BE2C (cell line): ENCODE measurements at regions not wholly inside any gene's neighbourhood (a gene's known extent, or its start where the extent isn't known, plus 50 kb on each side); places are given as distances from the start of the nearest gene placed in this dataset.
"Not testable (repeated sequence)": the region's sequence is repeated elsewhere in the genome, so short reads cannot be mapped to it uniquely, and the experiment has no call there.

ENCODE experiments used
- DNase-seq: peaks from one replicate; pipeline ENCODE4 v3.0.0-alpha.2; 2020
- H3K27me3 ChIP-seq: fragments of 250-450 bp; sonication (Bioruptor Pico); 2 replicates; pipeline ENCODE4 v1.5.1; 2020; ENCODE audit warnings: mild to moderate bottlenecking
- H3K36me3 ChIP-seq: fragments of 250-450 bp; sonication (Bioruptor Pico); 2 replicates; pipeline ENCODE4 v1.5.1; 2020; ENCODE audit warnings: mild to moderate bottlenecking
- H3K4me1 ChIP-seq: fragments of 250-450 bp; sonication (Bioruptor Pico); 2 replicates; pipeline ENCODE4 v1.5.1; 2020
- H3K4me3 ChIP-seq: 2 replicates; pipeline ENCODE4 v1.5.1; 2011; ENCODE audit warnings: low read depth, low read length
- H3K9me3 ChIP-seq: fragments of 250-450 bp; sonication (Bioruptor Pico); 2 replicates; pipeline ENCODE4 v1.5.1; 2020
- CTCF ChIP-seq: IDR thresholded peaks from 2 replicates; pipeline ENCODE4 v1.5.1; 2012; ENCODE audit warnings: mild to moderate bottlenecking, low read depth, low read length

GRCh38 chr13:60850526-60850925 lies 453.5 kb downstream of the TDRD3 start:
- H3K27me3 ChIP-seq: no peaks in the 10 kb centered on the region
- no peaks in the 10 kb centered on the region for H3K4me1 ChIP-seq
- no peak for DNase-seq
- no peak for TF ChIP-seq CTCF
- H3K4me3 ChIP-seq: no peak overlapping the region
- no peaks in the 10 kb centered on the region for H3K9me3 ChIP-seq
- no peaks in the 10 kb centered on the region for H3K36me3 ChIP-seq

- Histone ChIP-seq H3K9me3 (no peaks in the 10 kb centered on the region), H3K27me3 (no peaks in the 10 kb centered on the region), H3K36me3 (no peaks in the 10 kb centered on the region), H3K4me1 (no peaks in the 10 kb centered on the region), H3K4me3 (no peak overlapping the region)
- TF ChIP-seq CTCF: no peak
- no peak for DNase-seq
Measured at GRCh38 chr13:60838581-60838980, 441.6 kb downstream of the TDRD3 start.

GRCh38 chr13:60837806-60838205 lies 440.8 kb downstream of the TDRD3 start:
- Histone ChIP-seq H3K27me3 (no peaks in the 10 kb centered on the region), H3K4me3 (no peak overlapping the region), H3K36me3 (no peaks in the 10 kb centered on the region), H3K4me1 (no peaks in the 10 kb centered on the region), H3K9me3 (no peaks in the 10 kb centered on the region)
- no peak for TF ChIP-seq CTCF
- DNase-seq: no peak

- TF ChIP-seq CTCF: no peak
- no peaks in the 10 kb centered on the region for H3K9me3 ChIP-seq
- no peak overlapping the region for H3K4me3 ChIP-seq
- H3K4me1 ChIP-seq: no peaks in the 10 kb centered on the region
- no peaks in the 10 kb centered on the region for H3K36me3 ChIP-seq
- no peaks in the 10 kb centered on the region for H3K27me3 ChIP-seq
- no peak for DNase-seq
Measured at GRCh38 chr13:60836821-60837220, 439.8 kb downstream of the TDRD3 start.

GRCh38 chr13:60811581-60811980 lies 414.6 kb downstream of the TDRD3 start:
- no peak for DNase-seq
- no peaks in the 10 kb centered on the region for H3K4me1 ChIP-seq
- no peak overlapping the region for H3K4me3 ChIP-seq
- H3K36me3 ChIP-seq: no peaks in the 10 kb centered on the region
- no peak for TF ChIP-seq CTCF
- no peaks in the 10 kb centered on the region for H3K27me3 ChIP-seq
- no peaks in the 10 kb centered on the region for H3K9me3 ChIP-seq

- DNase-seq, H3K4me1 ChIP-seq, H3K4me3 ChIP-seq, H3K9me3 ChIP-seq, H3K27me3 ChIP-seq, H3K36me3 ChIP-seq: not testable (repeated sequence)
Measured at GRCh38 chr13:60805640-60806039, 408.6 kb downstream of the TDRD3 start.

- no peaks in the 10 kb centered on the region for H3K4me1 ChIP-seq
- no peaks in the 10 kb centered on the region for H3K27me3 ChIP-seq
- DNase-seq: no peak
- no peaks in the 10 kb centered on the region for H3K9me3 ChIP-seq
- no peaks in the 10 kb centered on the region for H3K36me3 ChIP-seq
- TF ChIP-seq CTCF: no peak
- no peak overlapping the region for H3K4me3 ChIP-seq
Measured at GRCh38 chr13:60798503-60798902, 401.5 kb downstream of the TDRD3 start.
